GM19467 (cell line): ENCODE measurements at regions not wholly inside any gene's neighbourhood (a gene's known extent, or its start where the extent isn't known, plus 50 kb on each side); places are given as distances from the start of the nearest gene placed in this dataset.
A peak's percentile ranks its signal among the peaks of the same experiment; 100 is the strongest.

Experiments
- ATAC-seq: cut with Tn5 transposase; IDR thresholded peaks from one replicate; pipeline ENCODE4 v1.9.1; 2021; ENCODE audit warnings: mild to moderate bottlenecking, moderate library complexity; ENCODE audit not compliant: unreplicated experiment

- ATAC-seq: no peak
Observed at GRCh38 chr3:46114323-46114988, 87.2 kb upstream of the XCR1 start.

DNA sequence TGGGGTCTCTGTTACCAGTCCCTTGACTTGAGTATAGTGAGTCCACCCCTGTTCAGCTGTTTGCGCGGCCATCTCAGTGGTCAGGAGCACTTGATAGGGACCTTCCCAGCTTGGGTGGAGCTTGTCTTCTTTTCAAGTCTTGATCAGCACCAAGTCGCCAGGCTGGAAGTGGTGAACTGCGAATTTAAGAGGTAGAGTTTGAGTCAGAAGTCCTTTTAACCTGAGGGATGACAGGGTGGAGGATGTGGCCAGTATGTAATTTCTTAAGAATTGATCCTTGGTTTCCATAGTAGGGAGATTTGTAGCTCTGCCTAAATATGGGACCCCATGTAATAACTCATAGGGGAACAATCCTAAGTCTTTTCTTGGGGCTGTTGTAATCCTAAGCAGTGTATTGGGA, 86.3 kb upstream of the XCR1 start:
- no peak for ATAC-seq

DNA sequence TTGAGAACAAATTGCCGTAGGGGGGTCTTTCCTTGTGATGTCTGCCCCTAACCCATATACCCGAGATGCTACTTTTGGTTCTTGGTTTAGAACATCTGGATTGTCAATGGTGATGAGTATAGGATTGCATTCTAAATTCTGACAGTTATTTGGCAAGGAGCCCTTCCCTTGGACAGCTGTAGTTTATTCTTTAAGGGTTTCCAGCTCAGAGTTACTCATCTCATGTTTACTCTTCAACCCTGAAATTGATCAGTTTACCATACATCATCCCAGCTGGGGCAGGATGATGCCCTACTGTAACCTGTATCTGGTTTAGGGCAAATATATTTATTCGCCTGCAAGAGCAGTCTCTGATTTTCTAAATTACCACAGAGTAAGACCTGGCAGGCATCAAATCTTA, 85.7 kb upstream of the XCR1 start:
- no peak for ATAC-seq

- ATAC-seq: no peak
Observed at GRCh38 chr3:46112296-46112695, 85.0 kb upstream of the XCR1 start.

DNA sequence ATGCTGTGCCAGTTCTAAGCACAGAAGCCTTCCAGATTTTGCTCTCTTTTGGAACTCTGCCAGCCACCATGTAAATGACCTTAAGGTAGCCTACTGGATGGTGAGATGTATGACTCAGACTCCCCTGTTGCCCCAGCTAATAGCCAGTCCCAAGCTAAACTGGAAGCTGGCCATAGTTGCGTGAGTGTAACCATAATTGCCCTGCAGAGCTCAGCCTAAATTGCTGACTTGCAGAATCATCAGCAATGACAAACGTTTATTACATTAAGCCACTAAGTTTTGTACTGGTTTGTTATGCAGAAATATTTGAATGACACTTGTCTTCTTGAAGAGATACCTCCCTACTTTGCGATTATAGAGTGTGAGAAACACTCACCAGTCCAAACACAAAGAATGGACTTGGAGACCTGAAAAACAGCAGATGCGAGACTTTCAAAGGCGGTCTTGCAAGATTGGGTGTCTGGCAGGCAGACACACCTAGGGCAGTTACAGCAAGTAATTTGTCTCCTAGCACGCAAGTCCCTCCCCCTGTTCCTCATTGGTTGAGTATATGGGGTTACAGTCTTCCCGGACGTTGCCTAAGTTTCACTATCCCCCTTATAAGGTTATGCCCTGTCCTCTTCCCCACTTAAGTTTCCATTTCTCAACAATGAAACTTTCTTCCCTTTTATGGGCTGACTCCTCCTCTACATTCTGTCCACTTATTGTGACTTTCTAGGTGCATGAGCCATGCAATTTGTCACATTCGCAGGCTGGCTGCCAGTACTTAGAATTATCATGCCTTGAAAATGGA, 83.6 kb upstream of the XCR1 start:
- ATAC-seq: peak; percentile 57

DNA sequence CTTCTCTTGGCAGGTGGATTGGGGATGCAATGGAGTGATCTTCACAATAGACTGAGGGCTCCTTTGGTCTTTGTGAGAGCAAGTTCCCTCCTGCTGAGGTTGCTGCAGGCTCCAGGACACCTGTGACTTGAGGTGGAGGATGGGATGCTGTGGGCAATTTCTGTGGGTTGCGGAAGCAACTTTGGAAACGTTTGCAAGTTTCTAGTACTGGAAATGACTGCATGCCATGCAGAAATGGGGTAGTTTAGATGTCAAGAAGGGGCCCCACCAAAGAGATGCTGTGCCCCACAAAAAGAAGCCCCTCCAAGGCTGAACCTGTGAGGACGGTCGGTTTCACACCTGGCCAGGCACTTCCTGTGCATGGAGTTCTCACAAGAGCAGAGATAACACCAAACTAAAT, 80.4 kb upstream of the XCR1 start:
- no peak for ATAC-seq

DNA sequence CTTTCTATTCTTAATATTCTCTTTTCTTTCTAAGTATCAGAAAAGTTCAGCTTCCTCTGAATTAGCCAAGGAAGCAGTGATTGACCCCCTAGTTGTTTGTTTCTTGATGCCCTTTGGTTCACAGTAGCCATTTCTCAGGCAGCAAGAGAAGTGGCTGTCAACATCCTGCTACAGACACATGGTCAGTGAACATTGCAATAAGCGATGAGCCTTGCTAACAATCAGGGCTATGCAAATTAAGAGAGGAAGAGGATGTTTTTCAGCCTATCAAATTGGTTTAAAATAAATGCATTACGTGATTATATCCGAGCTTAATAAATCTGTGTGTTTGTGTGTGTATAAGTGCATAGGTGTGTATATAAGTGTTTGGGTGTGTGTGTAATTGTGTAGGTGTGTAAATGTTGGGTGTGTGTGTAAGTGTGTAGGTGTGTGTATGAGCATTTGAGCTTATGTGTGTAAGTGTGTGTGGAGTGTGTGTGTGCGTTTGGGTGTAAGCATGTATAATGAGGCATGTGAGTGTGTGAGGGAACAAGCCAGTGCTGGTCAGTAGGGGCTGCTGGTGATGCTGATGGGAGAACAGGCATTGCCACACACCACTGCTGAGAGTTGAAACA, 78.1 kb upstream of the XCR1 start:
- ATAC-seq: no peak

DNA sequence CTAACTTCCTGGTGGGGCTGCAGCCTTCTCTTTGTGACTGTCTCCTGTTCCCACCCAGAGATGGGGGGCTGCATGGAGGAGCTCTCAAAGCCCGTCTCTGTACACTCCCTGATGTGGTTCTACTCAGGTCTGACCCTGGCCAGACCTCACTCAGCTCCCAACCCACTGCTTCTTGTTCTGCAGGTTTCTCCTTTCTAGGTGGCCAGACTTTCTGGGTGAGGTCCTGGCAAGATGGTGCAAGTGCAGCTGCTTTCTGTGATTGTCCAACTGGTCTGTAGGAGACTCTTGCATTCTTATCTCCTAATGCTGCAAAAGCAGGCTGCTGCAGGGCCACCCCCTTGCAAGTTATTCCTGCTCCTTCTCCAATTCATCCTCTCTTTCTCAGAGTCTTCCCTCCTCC, 77.4 kb upstream of the XCR1 start:
- no peak for ATAC-seq

- no peak for ATAC-seq
Observed at GRCh38 chr3:46102780-46103130, 75.5 kb upstream of the XCR1 start.

DNA sequence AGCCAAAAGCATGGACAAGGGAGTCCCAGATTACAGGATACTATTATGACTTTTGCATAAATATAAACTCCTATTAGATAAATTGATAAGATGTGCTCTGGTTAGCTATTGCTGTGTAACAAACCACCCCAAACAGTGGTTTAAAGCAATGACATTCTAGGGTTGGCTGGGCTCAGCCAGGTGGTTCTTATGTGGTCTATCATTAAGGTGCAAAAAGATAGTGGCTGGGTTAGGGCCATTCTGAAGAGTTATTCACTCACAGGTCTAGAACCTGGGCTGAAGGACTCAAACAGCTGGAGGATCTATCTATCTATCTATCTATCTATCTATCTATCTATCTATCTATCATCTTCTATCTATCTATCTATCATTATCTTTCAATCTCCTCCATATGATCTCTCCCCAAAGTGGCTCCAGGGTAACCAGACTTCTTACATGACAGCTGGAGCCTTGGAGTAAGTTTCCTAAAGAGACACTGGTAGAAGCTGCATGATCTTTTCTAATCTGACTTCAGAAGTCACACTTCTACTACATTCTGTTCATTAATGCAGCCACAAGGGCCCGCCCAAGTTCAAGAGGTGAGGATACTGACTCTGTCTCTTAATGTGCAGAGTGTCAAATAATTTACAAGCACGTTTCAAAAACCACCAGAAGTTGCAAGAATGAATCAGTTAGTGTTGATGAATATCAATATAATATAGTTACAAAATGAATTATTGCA, 74.9 kb upstream of the XCR1 start:
- ATAC-seq: no peak

GRCh38 chr3:46100812-46101211, 73.5 kb upstream of the XCR1 start:
- ATAC-seq: no peak

GRCh38 chr3:46098319-46098761, 71.1 kb upstream of the XCR1 start:
- ATAC-seq: peak; percentile 48

GRCh38 chr3:46097691-46098241, 70.5 kb upstream of the XCR1 start:
- peak; percentile 2 for ATAC-seq

- no peak for ATAC-seq
Observed at GRCh38 chr3:46096781-46097180, 69.5 kb upstream of the XCR1 start.

DNA sequence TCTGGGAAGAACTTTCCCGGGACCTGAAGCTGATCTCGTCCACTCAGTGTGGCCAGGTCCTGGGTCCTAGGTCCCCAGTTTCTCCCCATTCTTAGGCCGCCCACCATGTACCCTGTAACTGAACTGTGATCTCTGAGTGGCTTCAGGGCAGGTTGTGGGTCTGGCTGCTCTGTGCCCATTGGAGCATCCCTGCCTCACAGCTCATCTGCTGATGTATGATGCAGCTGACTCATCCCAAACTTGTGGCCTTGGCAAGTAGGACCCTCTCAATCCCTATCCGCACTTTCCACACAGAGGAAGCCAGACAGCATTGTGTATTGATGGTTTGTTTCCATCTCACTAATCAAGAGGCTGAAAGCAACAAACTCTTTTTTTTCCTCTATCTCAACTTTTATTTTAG, 69.1 kb upstream of the XCR1 start:
- ATAC-seq: no peak

- peak; percentile 45 for ATAC-seq
Observed at GRCh38 chr3:46095307-46095706, 68.0 kb upstream of the XCR1 start.

- no peak for ATAC-seq
Observed at GRCh38 chr3:46094506-46094905, 67.2 kb upstream of the XCR1 start.

DNA sequence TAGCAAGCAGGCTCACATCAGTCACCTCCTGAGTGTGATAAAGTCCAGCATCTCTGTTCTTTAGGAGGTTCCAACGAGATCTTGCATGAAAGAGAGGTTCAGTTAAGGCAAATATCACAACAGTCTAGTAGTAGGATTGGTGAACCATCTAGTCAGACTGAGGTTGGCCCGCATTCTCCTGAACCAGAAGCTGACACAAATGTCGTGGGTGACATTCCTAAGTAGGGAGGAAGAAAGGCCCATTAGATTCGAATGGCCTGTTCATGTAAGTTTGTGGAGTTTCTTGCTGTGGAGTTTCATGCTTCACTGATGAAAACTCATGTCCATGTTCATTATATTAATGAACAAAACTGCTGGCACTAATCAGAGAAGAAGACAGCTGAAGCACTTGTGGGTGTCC, 66.7 kb upstream of the XCR1 start:
- no peak for ATAC-seq

- no peak for ATAC-seq
Observed at GRCh38 chr3:46093327-46093942, 66.2 kb upstream of the XCR1 start.

DNA sequence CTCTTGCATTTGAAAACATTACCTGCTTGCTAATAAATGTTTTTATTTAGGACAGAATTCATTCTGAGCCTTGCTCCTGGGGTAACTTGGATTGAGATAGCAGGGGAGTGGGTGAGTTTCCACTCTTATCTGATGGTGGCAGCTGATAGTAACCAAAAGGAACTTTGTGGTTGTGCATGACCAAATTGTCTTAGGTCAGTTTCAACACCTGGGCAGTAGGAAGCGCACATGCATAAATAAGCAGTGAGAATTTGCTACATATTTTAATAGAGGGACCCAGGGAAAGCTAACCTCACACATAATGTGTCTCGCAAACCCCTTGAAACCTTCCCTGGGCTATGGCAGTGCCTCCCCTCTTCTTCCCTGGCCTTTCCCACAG, 65.4 kb upstream of the XCR1 start:
- peak; percentile 32 for ATAC-seq
